ENCODE measurements at regions not wholly inside any gene's neighbourhood (a gene's known extent, or its start where the extent isn't known, plus 50 kb on each side); places are given as distances from the start of the nearest gene placed in this dataset.
"Not testable (repeated sequence)": the region's sequence is repeated elsewhere in the genome, so short reads cannot be mapped to it uniquely, and the experiment has no call there.

GRCh38 chr6:109875973-109876372 lies 102.1 kb upstream of the GPR6 start:
- TF ChIP-seq POLR2A (IDR thresholded peaks at IDR 0.05) (no peak), CTCF (IDR thresholded peaks at IDR 0.05) (no peak), POLR2AphosphoS5 (IDR thresholded peaks at IDR 0.05) (no peak)
- Histone ChIP-seq H3K36me3 (no peaks in the 10 kb centered on the region), H3K4me1 (replicated peaks) (no peaks in the 10 kb centered on the region), H3K9me3 (no peaks in the 10 kb centered on the region), H3K4me3 (no peak overlapping the region), H3K27ac (no peak overlapping the region), H3K27me3 (replicated peaks; ENCODE audit: insufficient read depth) (no peaks in the 10 kb centered on the region)
- DNase-seq (ENCODE audit: low spot score): no peak
- intact Hi-C loops (cut with DNase I): no loop called here
- whole genome bisulfite sequencing: 91% methylated on average over 3 of the region's 3 CpGs

- Histone ChIP-seq H3K36me3 (no peaks in the 10 kb centered on the region), H3K27me3 (replicated peaks; ENCODE audit: insufficient read depth) (no peaks in the 10 kb centered on the region), H3K27ac (no peak overlapping the region), H3K4me3 (no peak overlapping the region), H3K4me1 (replicated peaks) (no peaks in the 10 kb centered on the region), H3K9me3 (no peaks in the 10 kb centered on the region)
- DNase-seq (ENCODE audit: low spot score): no peak
- TF ChIP-seq POLR2A (IDR thresholded peaks at IDR 0.05) (no peak), POLR2AphosphoS5 (IDR thresholded peaks at IDR 0.05) (no peak), CTCF (IDR thresholded peaks at IDR 0.05) (no peak)
- intact Hi-C loops (cut with DNase I): no loop called here
- WGBS: 68% methylated on average over 10 of the region's 10 CpGs
Observed at GRCh38 chr6:109877028-109878004, 100.8 kb upstream of the GPR6 start.

- intact Hi-C loops (cut with DNase I); DNase-seq (ENCODE audit: low spot score); H3K27me3 ChIP-seq (replicated peaks; ENCODE audit: insufficient read depth); H3K36me3 ChIP-seq; H3K9me3 ChIP-seq; H3K27ac ChIP-seq; H3K4me3 ChIP-seq; H3K4me1 ChIP-seq (replicated peaks): not testable (repeated sequence)
- WGBS: 49% methylated on average over 9 of the region's 9 CpGs
Observed at GRCh38 chr6:109878005-109878690, 100.0 kb upstream of the GPR6 start.

GRCh38 chr6:109879081-109879480 lies 99.0 kb upstream of the GPR6 start:
- H3K4me3 ChIP-seq; H3K27ac ChIP-seq; intact Hi-C loops (cut with DNase I); H3K36me3 ChIP-seq; H3K27me3 ChIP-seq (replicated peaks; ENCODE audit: insufficient read depth); H3K4me1 ChIP-seq (replicated peaks); H3K9me3 ChIP-seq; DNase-seq (ENCODE audit: low spot score): not testable (repeated sequence)
- WGBS: 48% methylated on average over 5 of the region's 5 CpGs

GRCh38 chr6:109879521-109879920 lies 98.6 kb upstream of the GPR6 start:
- Histone ChIP-seq H3K36me3 (no peaks in the 10 kb centered on the region), H3K27me3 (replicated peaks; ENCODE audit: insufficient read depth) (no peaks in the 10 kb centered on the region), H3K27ac (no peak overlapping the region), H3K4me3 (no peak overlapping the region), H3K4me1 (replicated peaks) (no peaks in the 10 kb centered on the region), H3K9me3 (no peaks in the 10 kb centered on the region)
- no peak for DNase-seq (ENCODE audit: low spot score)
- no peak for TF ChIP-seq POLR2A (IDR thresholded peaks at IDR 0.05)
- TF ChIP-seq POLR2AphosphoS5 (IDR thresholded peaks at IDR 0.05): no peak
- TF ChIP-seq CTCF (IDR thresholded peaks at IDR 0.05): no peak
- intact Hi-C loops (cut with DNase I): no loop called here
- 86% methylated on average over 15 of the region's 15 CpGs for WGBS

GRCh38 chr6:109881069-109881468 lies 97.0 kb upstream of the GPR6 start:
- H3K36me3 ChIP-seq; H3K4me1 ChIP-seq (replicated peaks); H3K9me3 ChIP-seq; intact Hi-C loops (cut with DNase I); H3K4me3 ChIP-seq; H3K27ac ChIP-seq; H3K27me3 ChIP-seq (replicated peaks; ENCODE audit: insufficient read depth); DNase-seq (ENCODE audit: low spot score): not testable (repeated sequence)
- 96% methylated on average over 8 of the region's 19 CpGs for WGBS

- H3K27me3 ChIP-seq (replicated peaks; ENCODE audit: insufficient read depth); intact Hi-C loops (cut with DNase I); H3K4me1 ChIP-seq (replicated peaks); H3K4me3 ChIP-seq; H3K36me3 ChIP-seq; H3K9me3 ChIP-seq; H3K27ac ChIP-seq; DNase-seq (ENCODE audit: low spot score): not testable (repeated sequence)
- WGBS: 100% methylated on average over 1 of the region's 1 CpG
Observed at GRCh38 chr6:109881953-109882490, 96.1 kb upstream of the GPR6 start.
